GM23248 (cell line): ENCODE measurements at regions not wholly inside any gene's neighbourhood (a gene's known extent, or its start where the extent isn't known, plus 50 kb on each side); places are given as distances from the start of the nearest gene placed in this dataset.

Experiments
- DNase-seq: peaks from one replicate; pipeline ENCODE4 v3.0.0-alpha.2; 2015
- H2AFZ ChIP-seq: fragments of 200-600 bp; sonication (generic); 2 replicates; pipeline ENCODE4 v1.6.1; 2016; ENCODE audit warnings: antibody characterized with exemption
- H3F3A ChIP-seq: fragments of 200-600 bp; sonication (generic); 2 replicates; pipeline ENCODE4 v1.6.1; 2016; ENCODE audit warnings: mild to moderate bottlenecking, antibody characterized with exemption, mixed run types; ENCODE audit not compliant: insufficient read depth
- H3K27ac ChIP-seq: fragments of 200-600 bp; sonication (generic); 2 replicates; pipeline ENCODE4 v1.5.1; 2016; ENCODE audit warnings: mild to moderate bottlenecking
- H3K27me3 ChIP-seq: fragments of 200-600 bp; sonication (generic); replicated peaks from 2 replicates; pipeline ENCODE4 v1.6.1; 2016; ENCODE audit warnings: mild to moderate bottlenecking; ENCODE audit not compliant: insufficient read depth
- H3K36me3 ChIP-seq: fragments of 200-600 bp; sonication (generic); 2 replicates; pipeline ENCODE4 v1.6.1; 2016; ENCODE audit warnings: low read depth, mild to moderate bottlenecking
- H3K4me1 ChIP-seq: fragments of 200-600 bp; sonication (generic); 2 replicates; pipeline ENCODE4 v1.6.1; 2016; ENCODE audit warnings: mild to moderate bottlenecking; ENCODE audit not compliant: insufficient read depth
- H3K4me2 ChIP-seq: fragments of 200-600 bp; sonication (generic); one replicate; pipeline ENCODE4 v1.6.1; 2016; ENCODE audit warnings: mild to moderate bottlenecking; ENCODE audit not compliant: unreplicated experiment
- H3K4me3 ChIP-seq: fragments of 200-600 bp; sonication (generic); 2 replicates; pipeline ENCODE4 v1.5.1; 2016; ENCODE audit warnings: mild to moderate bottlenecking
- H3K79me2 ChIP-seq: fragments of 200-600 bp; sonication (generic); 2 replicates; pipeline ENCODE4 v1.6.1; 2016; ENCODE audit warnings: mild to moderate bottlenecking; ENCODE audit not compliant: insufficient read depth
- H3K9ac ChIP-seq: fragments of 200-600 bp; sonication (generic); 2 replicates; pipeline ENCODE4 v1.6.1; 2016; ENCODE audit warnings: mild to moderate bottlenecking
- H3K9me2 ChIP-seq: fragments of 200-600 bp; sonication (generic); 2 replicates; pipeline ENCODE4 v1.6.1; 2016; ENCODE audit warnings: mixed run types, mild to moderate bottlenecking, moderate library complexity; ENCODE audit not compliant: insufficient read depth
- H3K9me3 ChIP-seq: fragments of 200-600 bp; sonication (generic); one replicate; pipeline ENCODE4 v1.6.1; 2017; ENCODE audit warnings: low read depth
- H4K20me1 ChIP-seq: fragments of 200-600 bp; sonication (generic); 2 replicates; pipeline ENCODE4 v1.6.0; 2016; ENCODE audit not compliant: insufficient read depth
- EZH2 ChIP-seq: fragments of 200-600 bp; sonication (generic); IDR thresholded peaks from 2 replicates; pipeline ENCODE4 v1.6.1; 2018; ENCODE audit warnings: antibody characterized with exemption, mild to moderate bottlenecking; ENCODE audit not compliant: insufficient read depth, poor library complexity, severe bottlenecking
- EZH2phosphoT487 ChIP-seq: fragments of 200-600 bp; sonication (generic); IDR thresholded peaks from 2 replicates; pipeline ENCODE4 v1.6.1; 2018; ENCODE audit warnings: antibody characterized with exemption, moderate library complexity, mild to moderate bottlenecking, low read depth; ENCODE audit not compliant: insufficient read depth
- WGBS, 2 experiments: methylation state at CpG; one replicate each; pipeline ENCODE4 v1.1.6; 2015 to 2017; ENCODE audit warnings: low lambda C conversion rate in 2 of 2, low coverage in 1 of 2; ENCODE audit errors: missing lambda C conversion rate in 2 of 2; 5-methylcytosine and 5-hydroxymethylcytosine counted together
- in situ Hi-C: fragments of 300-500 bp; cut with MboI; formaldehyde crosslinking; loops from 2 replicates; pipeline ENCODE4 v1.15.0; 2020

GRCh38 chr4:18953613-18954012 is 932.1 kb upstream of the LCORL start:
- TF ChIP-seq EZH2 (no peak), EZH2phosphoT487 (no peak)
- Histone ChIP-seq H3K9me2 (no peaks in the 10 kb centered on the region), H3K9me3 (no peaks in the 10 kb centered on the region), H3K36me3 (no peaks in the 10 kb centered on the region), H3K4me3 (no peak overlapping the region), H3K79me2 (no peaks in the 10 kb centered on the region), H3K4me2 (no peak overlapping the region), H2AFZ (no peak overlapping the region), H4K20me1 (no peaks in the 10 kb centered on the region), H3F3A (no peaks in the 10 kb centered on the region), H3K4me1 (no peaks in the 10 kb centered on the region), H3K27ac (no peak overlapping the region), H3K9ac (no peak overlapping the region), H3K27me3 (no peaks in the 10 kb centered on the region)
- DNase-seq = no peak
- in situ Hi-C loops = no loop called here

GRCh38 chr4:18945464-18945863 is 923.9 kb upstream of the LCORL start:
- H2AFZ ChIP-seq = no peak overlapping the region
- H3K9ac ChIP-seq = no peak overlapping the region
- TF ChIP-seq EZH2phosphoT487 (no peak), EZH2 (no peak)
- no peak overlapping the region for H3K4me2 ChIP-seq
- H3K27me3 ChIP-seq = no peaks in the 10 kb centered on the region
- H4K20me1 ChIP-seq = no peaks in the 10 kb centered on the region
- 24 to 35% methylated on average over 2 of the region's 2 CpGs for WGBS, 2 experiments
- in situ Hi-C loops = no loop called here
- peaks cover 4% of the 10 kb centered on the region; the same call in 1 of the 2 replicates for H3K9me2 ChIP-seq
- no peaks in the 10 kb centered on the region for H3K79me2 ChIP-seq
- H3K4me3 ChIP-seq = no peak overlapping the region
- no peaks in the 10 kb centered on the region for H3K36me3 ChIP-seq
- no peaks in the 10 kb centered on the region for H3K9me3 ChIP-seq
- DNase-seq = no peak
- H3K4me1 ChIP-seq = no peaks in the 10 kb centered on the region
- H3F3A ChIP-seq = no peaks in the 10 kb centered on the region
- H3K27ac ChIP-seq = no peak overlapping the region

GRCh38 chr4:18942874-18943273 is 921.3 kb upstream of the LCORL start:
- Histone ChIP-seq H3F3A (no peaks in the 10 kb centered on the region), H3K9ac (no peak overlapping the region), H3K9me3 (no peaks in the 10 kb centered on the region), H3K36me3 (no peaks in the 10 kb centered on the region), H3K27ac (no peak overlapping the region), H3K4me3 (no peak overlapping the region), H3K9me2 (no peaks in the 10 kb centered on the region), H3K79me2 (no peaks in the 10 kb centered on the region), H2AFZ (no peak overlapping the region), H3K27me3 (no peaks in the 10 kb centered on the region), H3K4me1 (no peaks in the 10 kb centered on the region), H4K20me1 (no peaks in the 10 kb centered on the region), H3K4me2 (no peak overlapping the region)
- in situ Hi-C loops = no loop called here
- no peak for DNase-seq
- TF ChIP-seq EZH2phosphoT487 (no peak), EZH2 (no peak)

- in situ Hi-C loops = no loop called here
- Histone ChIP-seq H3K9me3 (no peaks in the 10 kb centered on the region), H3K36me3 (no peaks in the 10 kb centered on the region), H3K27ac (no peak overlapping the region), H3K27me3 (no peaks in the 10 kb centered on the region), H3F3A (no peaks in the 10 kb centered on the region), H2AFZ (no peak overlapping the region), H3K9ac (no peak overlapping the region), H3K9me2 (no peaks in the 10 kb centered on the region), H4K20me1 (no peaks in the 10 kb centered on the region), H3K4me1 (no peaks in the 10 kb centered on the region), H3K4me3 (no peak overlapping the region), H3K79me2 (no peaks in the 10 kb centered on the region), H3K4me2 (no peak overlapping the region)
- peak; percentile 0 for DNase-seq
- 3 to 4% methylated on average over 3 of the region's 3 CpGs for WGBS, 2 experiments
- TF ChIP-seq EZH2 (no peak), EZH2phosphoT487 (no peak)
Observed at GRCh38 chr4:18938343-18939099, 917.0 kb upstream of the LCORL start.

- Histone ChIP-seq H3K4me3 (no peak overlapping the region), H3K4me2 (no peak overlapping the region), H3K9me2 (no peaks in the 10 kb centered on the region), H2AFZ (no peak overlapping the region), H3K79me2 (no peaks in the 10 kb centered on the region), H4K20me1 (no peaks in the 10 kb centered on the region), H3K9me3 (no peaks in the 10 kb centered on the region), H3K4me1 (no peaks in the 10 kb centered on the region), H3K27me3 (no peaks in the 10 kb centered on the region), H3K27ac (no peak overlapping the region), H3K9ac (no peak overlapping the region), H3K36me3 (no peaks in the 10 kb centered on the region), H3F3A (no peaks in the 10 kb centered on the region)
- in situ Hi-C loops = no loop called here
- no peak for DNase-seq
- 45 to 51% methylated on average over 4 of the region's 4 CpGs for WGBS, 2 experiments
- TF ChIP-seq EZH2 (no peak), EZH2phosphoT487 (no peak)
Observed at GRCh38 chr4:18937746-18938145, 916.2 kb upstream of the LCORL start.
